Astrocyte of the spinal cord (primary cell): ENCODE measurements at regions not wholly inside any gene's neighbourhood (a gene's known extent, or its start where the extent isn't known, plus 50 kb on each side); places are given as distances from the start of the nearest gene placed in this dataset.
"Not testable (repeated sequence)": the region's sequence is repeated elsewhere in the genome, so short reads cannot be mapped to it uniquely, and the experiment has no call there.

Experiments
- DNase-seq: peaks from one replicate; pipeline ENCODE4 v3.0.0; 2011; ENCODE audit warnings: low read depth, low spot score
- H3K4me3 ChIP-seq: 2 replicates; pipeline ENCODE4 v1.5.1; 2011; ENCODE audit warnings: low read depth, mild to moderate bottlenecking, low read length, moderate library complexity
- in situ Hi-C: cut with HindIII; loops from 2 replicates; pipeline ENCODE4 v1.10.0; 2017; ENCODE audit warnings: low sequenced_read_pairs
- TF ChIP-seq, protein P1 (sequence below): IDR thresholded peaks from 2 replicates; pipeline ENCODE4 v1.5.1; 2012; ENCODE audit warnings: low read depth, mild to moderate bottlenecking, low read length, inconsistent platforms

DNA sequence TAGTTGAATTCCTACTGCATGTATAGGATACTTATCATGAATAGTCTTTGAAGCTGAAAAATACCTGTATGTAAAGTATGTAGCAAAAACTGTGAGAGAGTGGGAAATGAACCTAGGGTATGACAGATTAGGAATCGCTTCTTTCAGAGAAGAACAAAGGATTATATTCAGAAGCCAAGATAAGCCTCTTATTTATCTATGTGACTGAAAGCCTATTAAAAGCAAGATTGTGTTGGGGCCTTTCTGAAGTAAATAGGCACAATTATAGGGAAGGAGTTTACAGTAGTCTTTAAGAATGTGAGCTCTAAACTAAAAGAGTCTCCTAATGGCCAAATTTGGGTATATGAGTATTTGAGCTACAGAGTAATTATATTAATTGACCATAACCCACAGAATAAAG lies 102.1 kb downstream of the MTERF1 start:
- DNase-seq, result no peak
- in situ Hi-C loops, result no loop called here
- TF ChIP-seq, protein P1, sequence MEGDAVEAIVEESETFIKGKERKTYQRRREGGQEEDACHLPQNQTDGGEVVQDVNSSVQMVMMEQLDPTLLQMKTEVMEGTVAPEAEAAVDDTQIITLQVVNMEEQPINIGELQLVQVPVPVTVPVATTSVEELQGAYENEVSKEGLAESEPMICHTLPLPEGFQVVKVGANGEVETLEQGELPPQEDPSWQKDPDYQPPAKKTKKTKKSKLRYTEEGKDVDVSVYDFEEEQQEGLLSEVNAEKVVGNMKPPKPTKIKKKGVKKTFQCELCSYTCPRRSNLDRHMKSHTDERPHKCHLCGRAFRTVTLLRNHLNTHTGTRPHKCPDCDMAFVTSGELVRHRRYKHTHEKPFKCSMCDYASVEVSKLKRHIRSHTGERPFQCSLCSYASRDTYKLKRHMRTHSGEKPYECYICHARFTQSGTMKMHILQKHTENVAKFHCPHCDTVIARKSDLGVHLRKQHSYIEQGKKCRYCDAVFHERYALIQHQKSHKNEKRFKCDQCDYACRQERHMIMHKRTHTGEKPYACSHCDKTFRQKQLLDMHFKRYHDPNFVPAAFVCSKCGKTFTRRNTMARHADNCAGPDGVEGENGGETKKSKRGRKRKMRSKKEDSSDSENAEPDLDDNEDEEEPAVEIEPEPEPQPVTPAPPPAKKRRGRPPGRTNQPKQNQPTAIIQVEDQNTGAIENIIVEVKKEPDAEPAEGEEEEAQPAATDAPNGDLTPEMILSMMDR, result no peak
- H3K4me3 ChIP-seq, result no peak overlapping the region

DNA sequence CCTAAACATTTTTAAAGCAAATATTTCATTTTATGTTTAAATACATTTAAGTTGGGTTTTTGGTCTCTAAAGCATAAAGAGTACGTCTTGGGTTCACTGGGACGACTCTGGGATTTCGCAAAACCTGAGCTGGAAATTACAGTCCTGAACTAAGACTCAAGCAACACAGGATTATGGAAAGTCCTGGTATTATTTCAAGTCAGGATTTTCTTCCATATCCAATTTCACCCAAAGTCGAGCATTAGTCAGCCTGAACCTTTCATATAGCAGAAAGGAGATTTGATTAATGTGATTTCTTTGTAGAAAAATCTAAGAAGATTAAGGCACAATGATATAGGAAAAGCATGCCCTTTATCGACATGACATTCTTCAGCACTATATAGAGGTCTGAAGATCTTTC lies 100.0 kb downstream of the MTERF1 start:
- no peak for DNase-seq
- TF ChIP-seq, protein P1, result no peak
- in situ Hi-C loops, result no loop called here
- H3K4me3 ChIP-seq, result no peak overlapping the region

DNA sequence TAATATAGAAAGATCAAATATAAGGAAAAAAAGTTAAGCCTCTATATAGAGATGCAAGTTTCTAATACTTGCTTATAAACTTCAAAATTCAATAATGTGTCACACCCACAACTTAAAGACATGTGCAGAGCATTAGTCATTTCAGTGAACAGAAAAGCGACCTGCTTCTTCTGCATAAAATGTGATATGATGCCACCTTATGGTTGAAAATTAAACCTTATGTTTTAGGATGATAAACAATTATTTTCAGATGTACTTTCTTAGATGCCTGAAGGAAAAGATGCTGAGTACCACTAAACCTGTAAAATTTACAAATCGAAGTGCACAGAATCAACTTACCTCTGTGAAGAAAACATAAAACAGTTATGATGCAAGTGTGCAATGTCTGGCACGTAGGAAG lies 96.0 kb downstream of the MTERF1 start:
- peak; percentile 62 for DNase-seq
- in situ Hi-C loops, result no loop called here
- TF ChIP-seq, protein P1, result peak; percentile 21
- no peak overlapping the region for H3K4me3 ChIP-seq

DNA sequence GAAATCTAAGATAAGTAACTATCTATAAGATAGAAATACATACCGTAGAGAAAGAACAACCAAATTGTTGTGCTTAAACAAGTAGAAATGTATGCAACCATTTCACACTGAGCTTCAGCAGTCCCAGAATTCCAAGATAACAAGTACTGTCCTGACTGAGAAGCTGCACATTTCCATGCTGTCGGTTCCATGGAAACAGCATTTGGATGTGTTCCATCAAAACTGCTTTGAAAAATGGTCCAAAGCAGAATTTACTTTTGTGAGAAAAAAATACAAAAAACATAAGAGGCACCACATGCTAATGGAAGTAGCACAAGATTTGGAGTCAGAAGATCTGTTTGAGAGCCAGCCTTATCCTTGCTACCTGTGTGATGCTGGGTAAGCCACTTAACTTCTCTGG lies 92.6 kb downstream of the MTERF1 start:
- H3K4me3 ChIP-seq, result no peak overlapping the region
- no peak for DNase-seq
- in situ Hi-C loops, result no loop called here
- TF ChIP-seq, protein P1, result no peak

DNA sequence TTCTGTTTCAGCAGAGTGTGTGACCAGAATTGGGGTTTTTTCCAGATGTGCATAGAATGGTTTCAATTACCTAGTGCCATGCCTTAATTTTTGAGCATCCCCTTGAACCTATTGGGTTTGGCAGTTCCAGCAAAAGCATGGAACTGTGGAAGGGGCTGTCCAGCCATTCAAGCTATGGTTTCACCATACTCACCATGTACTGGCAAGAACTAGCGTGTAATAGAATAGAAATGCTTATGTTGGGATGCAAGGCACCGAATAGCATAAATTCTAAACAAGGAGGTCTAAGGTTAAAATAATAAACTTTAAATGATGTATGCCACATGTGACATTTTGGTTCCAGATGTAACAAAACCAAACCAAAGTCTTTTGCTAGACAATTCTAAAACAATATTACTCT lies 91.4 kb downstream of the MTERF1 start:
- no peak overlapping the region for H3K4me3 ChIP-seq
- TF ChIP-seq, protein P1, result no peak
- DNase-seq, result no peak
- in situ Hi-C loops, result no loop called here

DNA sequence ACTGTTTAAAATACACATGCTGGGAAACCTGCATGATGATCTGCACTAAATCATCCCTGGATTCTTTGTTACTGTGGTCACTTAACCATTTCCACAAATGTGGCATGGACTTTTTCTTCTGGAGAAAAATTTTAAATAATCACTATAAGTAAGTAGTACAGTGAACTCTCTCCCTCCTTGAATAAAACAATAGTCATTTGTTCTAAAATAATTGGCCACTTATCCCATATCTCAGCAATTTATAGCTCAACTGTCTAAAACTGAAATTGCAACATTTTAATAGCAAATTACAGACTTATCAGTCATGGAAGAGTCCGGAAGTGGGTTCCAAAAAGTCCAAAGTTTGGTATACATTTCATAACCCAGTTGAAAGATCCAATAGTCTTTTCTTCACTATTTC lies 90.9 kb downstream of the MTERF1 start:
- in situ Hi-C loops, result no loop called here
- TF ChIP-seq, protein P1, result no peak
- DNase-seq, result no peak
- no peak overlapping the region for H3K4me3 ChIP-seq

DNA sequence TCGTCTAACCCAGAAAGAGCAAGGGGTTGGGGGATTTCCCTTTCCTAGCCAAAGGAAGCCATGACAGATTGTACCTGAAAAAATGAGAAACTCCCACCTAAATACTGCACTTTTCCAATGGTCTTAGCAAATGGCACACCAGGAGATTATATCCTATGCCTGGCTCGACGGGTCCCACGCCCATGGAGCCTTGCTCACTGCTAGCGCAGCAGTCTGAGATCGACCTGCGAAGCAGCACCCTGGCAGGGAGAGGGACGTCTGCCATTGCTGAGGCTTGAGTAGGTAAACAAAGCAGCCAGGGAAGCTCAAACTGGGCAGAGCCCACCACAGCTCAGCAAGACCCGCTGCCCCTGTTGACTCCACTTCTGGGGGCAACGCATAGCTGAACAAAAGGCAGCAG lies 89.9 kb downstream of the MTERF1 start:
- in situ Hi-C loops, H3K4me3 ChIP-seq, DNase-seq: not testable (repeated sequence)
